ENCODE measurements at regions not wholly inside any gene's neighbourhood (a gene's known extent, or its start where the extent isn't known, plus 50 kb on each side); places are given as distances from the start of the nearest gene placed in this dataset.

DNA sequence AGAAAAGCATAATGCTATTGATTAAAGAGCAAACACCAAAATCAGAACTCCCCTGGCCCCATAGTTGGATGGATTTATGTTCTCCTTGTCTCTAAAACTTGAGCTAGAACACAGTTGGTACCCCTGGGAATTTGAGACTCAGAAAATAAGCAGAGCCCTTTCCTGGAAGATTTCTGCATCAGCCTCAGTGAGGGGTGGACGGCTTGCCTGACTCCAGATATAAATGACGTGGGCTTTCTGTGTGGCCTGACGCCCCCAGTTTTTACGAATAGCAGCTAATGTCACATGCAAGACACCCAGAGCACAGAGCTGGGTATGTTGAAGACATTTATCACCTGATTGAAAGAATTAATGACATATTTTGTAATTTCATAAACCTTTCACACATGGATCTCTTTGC lies 130.8 kb downstream of the TRIM29 start:
- TF ChIP-seq, protein P1, sequence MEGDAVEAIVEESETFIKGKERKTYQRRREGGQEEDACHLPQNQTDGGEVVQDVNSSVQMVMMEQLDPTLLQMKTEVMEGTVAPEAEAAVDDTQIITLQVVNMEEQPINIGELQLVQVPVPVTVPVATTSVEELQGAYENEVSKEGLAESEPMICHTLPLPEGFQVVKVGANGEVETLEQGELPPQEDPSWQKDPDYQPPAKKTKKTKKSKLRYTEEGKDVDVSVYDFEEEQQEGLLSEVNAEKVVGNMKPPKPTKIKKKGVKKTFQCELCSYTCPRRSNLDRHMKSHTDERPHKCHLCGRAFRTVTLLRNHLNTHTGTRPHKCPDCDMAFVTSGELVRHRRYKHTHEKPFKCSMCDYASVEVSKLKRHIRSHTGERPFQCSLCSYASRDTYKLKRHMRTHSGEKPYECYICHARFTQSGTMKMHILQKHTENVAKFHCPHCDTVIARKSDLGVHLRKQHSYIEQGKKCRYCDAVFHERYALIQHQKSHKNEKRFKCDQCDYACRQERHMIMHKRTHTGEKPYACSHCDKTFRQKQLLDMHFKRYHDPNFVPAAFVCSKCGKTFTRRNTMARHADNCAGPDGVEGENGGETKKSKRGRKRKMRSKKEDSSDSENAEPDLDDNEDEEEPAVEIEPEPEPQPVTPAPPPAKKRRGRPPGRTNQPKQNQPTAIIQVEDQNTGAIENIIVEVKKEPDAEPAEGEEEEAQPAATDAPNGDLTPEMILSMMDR (conservative IDR thresholded peaks at IDR 0.05; ENCODE audit: low read depth, low read length) = no peak
- H3K4me3 ChIP-seq (ENCODE audit: low read length) = no peak overlapping the region
- no peak for DNase-seq (ENCODE audit: low read depth)

DNA sequence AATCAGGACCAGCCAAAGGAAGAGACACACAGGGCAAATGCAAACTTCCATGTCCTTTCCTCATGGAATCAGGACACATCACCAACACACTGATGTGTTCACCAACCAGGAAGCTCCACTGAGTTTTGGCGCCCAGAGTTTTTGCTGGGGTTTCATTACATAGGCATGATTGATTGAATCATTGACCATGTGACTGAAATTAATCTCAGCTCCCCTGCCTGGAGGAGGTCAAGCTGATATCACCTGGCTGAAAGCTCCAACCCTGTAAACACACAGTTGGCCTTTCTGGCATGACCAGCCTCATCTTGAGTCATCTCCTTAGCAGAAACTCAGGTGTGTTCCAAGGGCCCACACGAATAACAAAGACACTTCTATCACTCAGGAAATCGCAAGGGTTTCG lies 133.2 kb downstream of the TRIM29 start:
- TF ChIP-seq, protein P1 (conservative IDR thresholded peaks at IDR 0.05; ENCODE audit: low read depth, low read length) = no peak
- DNase-seq (ENCODE audit: low read depth) = no peak
- no peak overlapping the region for H3K4me3 ChIP-seq (ENCODE audit: low read length)

DNA sequence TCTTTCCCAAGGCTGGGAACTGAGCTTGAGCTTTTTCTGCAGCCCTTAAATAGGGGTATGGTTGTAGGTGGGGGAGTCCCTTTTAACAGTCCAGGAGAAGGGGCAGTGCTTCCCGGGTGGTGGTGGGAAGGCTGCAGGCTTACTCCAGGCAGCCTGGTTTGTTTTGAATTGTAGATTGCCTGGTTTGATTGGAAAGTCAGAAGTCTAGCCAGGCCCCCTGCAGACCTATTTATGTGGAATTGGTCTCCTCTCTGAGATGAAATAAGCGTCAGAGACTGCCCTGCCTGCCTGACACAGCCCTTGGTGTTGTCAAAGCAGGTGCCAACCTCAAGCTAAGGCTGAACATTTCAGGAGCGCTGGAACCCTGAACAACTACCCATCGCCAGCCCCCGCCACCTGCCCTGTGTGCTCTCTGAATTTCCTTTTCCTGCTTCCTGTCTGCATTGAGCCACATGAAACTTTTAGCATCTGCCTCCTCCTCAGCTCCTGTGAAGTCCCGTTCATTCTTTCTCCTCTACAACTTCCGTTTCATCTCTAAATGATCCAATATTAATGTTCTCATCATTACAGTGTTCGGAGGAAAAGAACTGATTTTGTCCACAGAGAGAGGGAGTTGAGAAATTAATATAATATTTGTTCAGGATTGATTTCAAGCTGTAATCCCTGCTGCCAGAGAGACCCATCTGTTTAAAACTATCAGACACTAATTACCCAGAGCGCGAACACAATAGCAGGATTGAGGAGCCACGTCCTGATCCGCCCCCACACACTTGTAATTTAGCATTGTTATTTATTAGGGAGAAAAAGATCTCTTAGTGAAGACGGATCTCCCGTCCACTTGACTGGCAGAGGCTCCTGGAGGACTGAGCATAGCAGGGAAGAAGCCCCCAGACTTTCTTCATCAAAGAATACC lies 136.5 kb downstream of the TRIM29 start:
- TF ChIP-seq, protein P1 (conservative IDR thresholded peaks at IDR 0.05; ENCODE audit: low read depth, low read length) = no peak
- no peak for DNase-seq (ENCODE audit: low read depth)
- H3K4me3 ChIP-seq (ENCODE audit: low read length) = no peak overlapping the region

DNA sequence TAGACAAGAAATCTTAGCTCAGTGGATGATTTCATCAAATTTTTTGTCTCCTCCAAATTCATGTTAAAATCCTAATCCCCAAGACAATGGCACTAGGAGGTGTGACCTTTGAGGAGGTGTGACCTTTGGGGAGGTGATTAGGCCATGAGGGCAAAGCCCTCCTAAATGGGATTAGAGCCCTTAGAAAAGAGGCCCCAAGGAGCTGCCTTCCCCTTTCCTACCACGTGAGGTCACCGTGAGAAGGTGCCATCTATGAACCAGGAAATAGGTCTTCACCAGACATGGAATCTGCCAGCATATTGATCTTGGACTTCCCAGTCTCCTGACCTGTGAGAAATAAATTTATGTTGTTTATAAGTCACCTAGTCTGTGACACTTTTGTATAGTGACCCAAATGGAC lies 138.7 kb downstream of the TRIM29 start:
- no peak overlapping the region for H3K4me3 ChIP-seq (ENCODE audit: low read length)
- no peak for DNase-seq (ENCODE audit: low read depth)
- TF ChIP-seq, protein P1 (conservative IDR thresholded peaks at IDR 0.05; ENCODE audit: low read depth, low read length) = peak; percentile 32

DNA sequence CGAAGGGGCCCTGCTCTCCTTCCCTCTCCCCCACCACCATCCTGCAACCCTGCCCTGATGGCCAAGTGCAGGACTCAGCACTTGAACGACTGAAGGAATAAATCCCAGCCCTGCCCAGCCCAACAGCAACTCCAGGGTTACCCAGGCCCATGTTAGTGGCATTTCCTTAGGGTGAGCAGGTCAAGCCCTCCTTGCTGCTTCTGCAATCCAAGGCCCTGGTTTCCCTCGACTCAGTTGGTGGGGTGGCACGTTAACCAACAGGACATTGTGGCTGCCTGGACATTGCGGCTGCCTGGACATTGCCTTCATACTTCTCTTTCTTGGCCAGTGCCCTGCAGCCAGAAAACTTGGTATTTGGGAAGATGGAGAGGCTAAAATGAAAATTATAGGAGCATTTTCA lies 141.4 kb downstream of the TRIM29 start:
- no peak overlapping the region for H3K4me3 ChIP-seq (ENCODE audit: low read length)
- TF ChIP-seq, protein P1 (conservative IDR thresholded peaks at IDR 0.05; ENCODE audit: low read depth, low read length) = no peak
- DNase-seq (ENCODE audit: low read depth) = no peak

DNA sequence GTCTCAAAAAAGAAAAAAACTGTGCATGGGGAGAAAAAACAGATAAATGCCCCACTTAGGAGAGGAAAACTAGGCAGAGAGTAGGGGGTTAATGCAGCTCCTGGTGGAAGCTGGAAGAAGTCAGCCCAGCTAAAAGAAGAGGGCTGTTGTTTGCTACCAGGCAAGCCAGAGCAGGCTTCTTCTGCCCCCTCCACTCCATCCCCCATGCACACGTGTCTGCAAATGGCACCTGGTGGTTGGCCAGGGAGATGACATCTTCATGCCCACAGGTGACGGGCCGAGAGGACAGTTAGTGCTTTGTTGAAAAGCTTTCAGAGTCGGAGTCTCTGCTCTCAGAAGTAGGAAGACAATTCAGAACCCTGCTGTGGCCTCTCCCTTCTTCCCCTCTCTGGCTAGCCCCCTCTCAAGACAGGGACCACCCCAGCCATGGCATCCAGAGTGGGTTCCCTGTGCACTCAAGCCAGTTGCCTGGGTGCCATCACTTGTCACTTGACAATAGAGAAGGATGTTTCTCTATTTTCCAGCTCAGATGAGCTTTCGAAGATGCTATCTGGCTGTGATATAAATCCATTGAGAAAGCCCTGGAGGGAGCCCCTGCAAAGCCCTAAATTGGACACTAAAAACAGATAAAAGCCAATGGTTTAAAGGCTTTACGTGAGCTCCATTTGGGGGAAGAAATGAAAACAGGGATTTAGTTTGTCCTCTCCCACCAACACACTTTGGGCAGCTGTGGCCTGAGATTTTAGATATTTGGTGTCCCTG lies 142.0 kb downstream of the TRIM29 start:
- TF ChIP-seq, protein P1 (conservative IDR thresholded peaks at IDR 0.05; ENCODE audit: low read depth, low read length) = no peak
- no peak for DNase-seq (ENCODE audit: low read depth)
- H3K4me3 ChIP-seq (ENCODE audit: low read length) = no peak overlapping the region

Measured in retinal pigment epithelial cell (primary cell).